Endothelial cell of umbilical vein (primary cell): ENCODE measurements at regions not wholly inside any gene's neighbourhood (a gene's known extent, or its start where the extent isn't known, plus 50 kb on each side); places are given as distances from the start of the nearest gene placed in this dataset.

Experiments
- BruUV-seq: library from RNA; stranded (reverse); fragments of 400-500 nt; replicated peaks from 2 replicates; lab custom pipeline; 2021; lab: Mats Ljungman, UMichigan
- CTCF ChIA-PET: fragments of 300-600, 350-600 bp; sonication (Branson Sonifier 250); formaldehyde crosslinking; loops from one replicate; lab custom pipeline; 2021; ENCODE audit warnings: antibody characterized with exemption, inconsistent platforms; lab: Charles Lee
- POLR2A ChIA-PET: fragments of 300-600, 350-600 bp; sonication (Branson Sonifier 250); formaldehyde crosslinking; loops from one replicate; lab custom pipeline; 2021; ENCODE audit warnings: antibody characterized with exemption, inconsistent platforms; lab: Charles Lee
- DNase-seq: peaks from one replicate; pipeline ENCODE4 v3.0.0-alpha.2; 2011; ENCODE audit warnings: low read depth, low spot score
- FAIRE-seq: peaks from 2 replicates; lab custom pipeline; 2011; peaks lifted over from hg19 to GRCh38; lab: Jason Lieb, UNC
- H2AFZ ChIP-seq: 2 replicates; pipeline ENCODE4 v1.6.0; 2012; ENCODE audit warnings: low read depth, low read length, control low read depth, inconsistent platforms
- H3K27ac ChIP-seq: 2 replicates; pipeline ENCODE4 v1.5.1; 2011; ENCODE audit warnings: low read depth, mild to moderate bottlenecking, control low read depth, low read length, moderate library complexity; ENCODE audit not compliant: insufficient read depth
- H3K27me3 ChIP-seq, 2 experiments: 2 replicates each; pipeline versions ENCODE4 v1.6.0 to v1.6.1; 2011; ENCODE audit warnings: low read length in 2 of 2, mixed read lengths in 1 of 2; ENCODE audit not compliant: control insufficient read depth in 2 of 2, insufficient read depth in 2 of 2
- H3K36me3 ChIP-seq, 2 experiments: 2 replicates in 1 of 2; 3 replicates in 1 of 2; pipeline ENCODE4 v1.5.1; 2011; ENCODE audit warnings: low read length in 2 of 2, mild to moderate bottlenecking in 1 of 2, moderate library complexity in 1 of 2; ENCODE audit not compliant: control insufficient read depth in 2 of 2, insufficient read depth in 2 of 2; ENCODE audit errors: extremely low read depth in 1 of 2
- H3K4me1 ChIP-seq: 3 replicates; pipeline ENCODE4 v1.5.1; 2011; ENCODE audit warnings: mild to moderate bottlenecking, low read length; ENCODE audit not compliant: control insufficient read depth, insufficient read depth; ENCODE audit errors: extremely low read depth
- H3K4me2 ChIP-seq: 2 replicates; pipeline ENCODE4 v1.6.1; 2011; ENCODE audit warnings: low read length, control low read depth, mixed read lengths; ENCODE audit not compliant: insufficient read depth
- H3K4me3 ChIP-seq, 3 experiments: fragments of 200-600 bp in 1 of 3; sonication (generic), shearing (Covaris generic) in 1 of 3; replicated peaks in 1 of 3; 2 replicates each; pipeline ENCODE4 v1.5.1; 2011 to 2016; ENCODE audit warnings: control low read depth in 3 of 3, low read length in 3 of 3, mild to moderate bottlenecking in 2 of 3, inconsistent platforms in 1 of 3, low read depth in 1 of 3, moderate library complexity in 1 of 3; ENCODE audit not compliant: insufficient read depth in 1 of 3
- H3K79me2 ChIP-seq: 2 replicates; pipeline ENCODE4 v1.6.0; 2012; ENCODE audit warnings: low read length, inconsistent platforms; ENCODE audit not compliant: control insufficient read depth, insufficient read depth
- H3K9ac ChIP-seq: replicated peaks from 2 replicates; pipeline ENCODE3; 2011; ENCODE audit warnings: low read length, control low read depth; ENCODE audit not compliant: insufficient read depth; ENCODE audit errors: extremely low read depth
- H3K9me1 ChIP-seq: replicated peaks from 3 replicates; pipeline ENCODE4 v1.6.0; 2011; ENCODE audit warnings: mild to moderate bottlenecking, low read length; ENCODE audit not compliant: control insufficient read depth, insufficient read depth; ENCODE audit errors: extremely low read depth
- H3K9me3 ChIP-seq: replicated peaks from 2 replicates; pipeline ENCODE4 v1.5.1; 2012; ENCODE audit warnings: low read length, inconsistent platforms; ENCODE audit not compliant: control insufficient read depth, insufficient read depth
- H4K20me1 ChIP-seq: replicated peaks from 2 replicates; pipeline ENCODE3; 2011; ENCODE audit warnings: mild to moderate bottlenecking, low read length; ENCODE audit not compliant: control insufficient read depth, insufficient read depth; ENCODE audit errors: extremely low read depth
- CTCF ChIP-seq, 2 donors: IDR thresholded peaks; 1 replicate in 1 of 2; 2 replicates in 1 of 2; pipeline ENCODE4 v1.5.1; 2011; ENCODE audit warnings: low read length in 2 of 2, mild to moderate bottlenecking in 2 of 2, moderate library complexity in 2 of 2, control low read depth in 1 of 2, inconsistent platforms in 1 of 2, low read depth in 1 of 2; ENCODE audit not compliant: insufficient read depth in 1 of 2; ENCODE audit errors: extremely low read depth in 1 of 2
- EZH2 ChIP-seq: IDR thresholded peaks from 2 replicates; pipeline ENCODE4 v1.6.1; 2012; ENCODE audit warnings: borderline replicate concordance, low read depth, mild to moderate bottlenecking, moderate library complexity, low read length, inconsistent platforms; ENCODE audit not compliant: severe bottlenecking
- FOS ChIP-seq: IDR thresholded peaks from 2 replicates; pipeline ENCODE4 v1.6.1; 2011; ENCODE audit warnings: mild to moderate bottlenecking, low read length, moderate library complexity, borderline replicate concordance; ENCODE audit not compliant: insufficient read depth
- GATA2 ChIP-seq: IDR thresholded peaks from 2 replicates; pipeline ENCODE4 v1.7.0; 2011; ENCODE audit warnings: low read depth, mild to moderate bottlenecking, moderate library complexity, mixed read lengths, low read length; ENCODE audit not compliant: insufficient read length, insufficient read depth
- JUN ChIP-seq: IDR thresholded peaks from 2 replicates; pipeline ENCODE4 v1.6.1; 2011; ENCODE audit warnings: borderline replicate concordance, low read depth; ENCODE audit not compliant: insufficient read length, insufficient read depth
- MAX ChIP-seq: IDR thresholded peaks from 2 replicates; pipeline ENCODE4 v1.6.1; 2011; ENCODE audit not compliant: insufficient read depth, insufficient read length
- MYC ChIP-seq: IDR thresholded peaks from one replicate; pipeline ENCODE4 v1.6.1; 2011; ENCODE audit warnings: mild to moderate bottlenecking, low read depth, low read length
- POLR2A ChIP-seq: IDR thresholded peaks from 2 replicates; pipeline ENCODE4 v1.6.1; 2012; ENCODE audit warnings: low read depth, mild to moderate bottlenecking, control low read depth, low read length
- POLR2AphosphoS5 ChIP-seq: IDR thresholded peaks from 2 replicates; pipeline ENCODE4 v1.6.1; 2012; ENCODE audit warnings: low read depth, mild to moderate bottlenecking, control low read depth, low read length, moderate library complexity; ENCODE audit not compliant: insufficient read depth
- dilution Hi-C: fragments of 300-500 bp; cut with MboI; formaldehyde crosslinking; loops from one replicate; pipeline ENCODE4 v1.15.0; 2019; ENCODE audit warnings: low sequenced_read_pairs; ENCODE audit not compliant: extremely low pct_ligation_motif_present
- intact Hi-C: fragments of 100-400 bp; cut with micrococcal nuclease; formaldehyde crosslinking; loops from one replicate; pipeline ENCODE4 v1.10.0; 2022

- Histone ChIP-seq H3K4me3 (no peak overlapping the region), H3K79me2 (no peaks in the 10 kb centered on the region), H3K9me1 (no peaks in the 10 kb centered on the region), H3K27ac (no peak overlapping the region), H3K4me2 (no peak overlapping the region), H3K36me3 (no peaks in the 10 kb centered on the region), H3K9me3 (no peaks in the 10 kb centered on the region), H2AFZ (no peak overlapping the region), H3K9ac (no peak overlapping the region), H3K27me3 (peaks cover 0 to 2% of the 10 kb centered on the region in 2 experiments), H3K4me1 (no peaks in the 10 kb centered on the region), H4K20me1 (no peaks in the 10 kb centered on the region)
- CTCF ChIA-PET: no interaction called here
- TF ChIP-seq MYC: no peak
- no peak for TF ChIP-seq POLR2A
- TF ChIP-seq EZH2: no peak
- TF ChIP-seq FOS: no peak
- TF ChIP-seq GATA2: no peak
- no peak for TF ChIP-seq POLR2AphosphoS5
- no peak for TF ChIP-seq MAX
- no peak for TF ChIP-seq JUN
- no peak for TF ChIP-seq CTCF (IDR thresholded peaks at IDR 0.05; ENCODE audit: extremely low read depth in 1 of 2, insufficient read depth in 1 of 2, low read depth in 1 of 2, low read length in 2 of 2)
- intact Hi-C loops (no loop called here), dilution Hi-C loops (no loop called here)
- no TSS peak for BruUV-seq
- POLR2A ChIA-PET: no interaction called here
- FAIRE-seq: no peak
- DNase-seq: no peak
Observed at GRCh38 chr5:56376128-56376527, 143.0 kb upstream of the ANKRD55 start.
